GM23248 (cell line): ENCODE measurements at regions not wholly inside any gene's neighbourhood (a gene's known extent, or its start where the extent isn't known, plus 50 kb on each side); places are given as distances from the start of the nearest gene placed in this dataset.

ENCODE experiments used
- EZH2 ChIP-seq: fragments of 200-600 bp; sonication (generic); IDR thresholded peaks from 2 replicates; pipeline ENCODE4 v1.6.1; 2018; ENCODE audit warnings: antibody characterized with exemption, mild to moderate bottlenecking; ENCODE audit not compliant: insufficient read depth, poor library complexity, severe bottlenecking
- EZH2phosphoT487 ChIP-seq: fragments of 200-600 bp; sonication (generic); IDR thresholded peaks from 2 replicates; pipeline ENCODE4 v1.6.1; 2018; ENCODE audit warnings: antibody characterized with exemption, moderate library complexity, mild to moderate bottlenecking, low read depth; ENCODE audit not compliant: insufficient read depth

GRCh38 chr16:73703891-73704290, 592.7 kb upstream of the PSMD7 start:
- no peak for TF ChIP-seq EZH2
- TF ChIP-seq EZH2phosphoT487 = no peak
